ENCODE measurements at regions not wholly inside any gene's neighbourhood (a gene's known extent, or its start where the extent isn't known, plus 50 kb on each side); places are given as distances from the start of the nearest gene placed in this dataset.

DNA sequence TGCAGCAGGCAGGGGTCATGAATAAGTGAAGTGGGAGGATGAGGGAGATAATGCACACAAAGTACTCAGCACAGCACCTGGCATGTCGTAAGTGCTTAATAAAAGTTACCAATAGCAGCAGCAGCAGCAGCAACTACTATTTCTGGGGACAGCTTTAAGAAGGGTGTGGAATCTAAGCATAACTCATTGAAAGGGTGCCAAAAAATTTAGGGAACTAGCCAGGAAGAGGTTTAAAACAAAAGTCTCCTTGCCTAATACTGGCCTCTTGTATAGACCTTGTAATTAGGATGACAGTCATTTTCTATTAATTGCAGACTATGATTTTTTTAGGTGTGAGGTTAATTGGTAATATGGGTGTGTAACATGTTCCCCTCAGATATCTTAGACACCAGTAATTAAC lies 179.9 kb downstream of the PTPN11 start:
- TF ChIP-seq POLR2AphosphoS5 (IDR thresholded peaks at IDR 0.05; ENCODE audit: borderline replicate concordance, low read depth, low read length) (no peak), EZH2 (IDR thresholded peaks at IDR 0.05) (no peak)

Measured in SK-N-MC (cell line).